GM23338 (cell line): ENCODE measurements at regions not wholly inside any gene's neighbourhood (a gene's known extent, or its start where the extent isn't known, plus 50 kb on each side); places are given as distances from the start of the nearest gene placed in this dataset.

Experiments used
- ATAC-seq: fragments of 200-7000 bp; cut with Tn5 transposase; 3 replicates; pipeline ENCODE4 v1.9.1; 2020
- DNase-seq: peaks from one replicate; pipeline ENCODE4 v3.0.0-alpha.2; 2015; ENCODE audit warnings: low spot score
- H2AFZ ChIP-seq: fragments of 200-600 bp; sonication (generic); 2 replicates; pipeline ENCODE4 v1.8.0; 2016; ENCODE audit warnings: antibody characterized with exemption, mild to moderate bottlenecking, moderate library complexity
- H3F3A ChIP-seq: fragments of 200-600 bp; sonication (generic); replicated peaks from 2 replicates; pipeline ENCODE4 v1.8.0; 2017; ENCODE audit warnings: antibody characterized with exemption, mixed run types, low read depth
- H3K27ac ChIP-seq: fragments of 200-600 bp; sonication (generic); 2 replicates; pipeline ENCODE4 v1.6.1; 2016; ENCODE audit warnings: low read depth
- H3K27me3 ChIP-seq: fragments of 200-600 bp; sonication (generic); 2 replicates; pipeline ENCODE4 v1.8.0; 2016; ENCODE audit warnings: mild to moderate bottlenecking, mixed run types, moderate library complexity; ENCODE audit not compliant: insufficient read depth
- H3K36me3 ChIP-seq: fragments of 200-600 bp; sonication (generic); 2 replicates; pipeline ENCODE4 v1.8.0; 2016; ENCODE audit warnings: mild to moderate bottlenecking; ENCODE audit not compliant: insufficient read depth
- H3K4me1 ChIP-seq: fragments of 200-600 bp; sonication (generic); 2 replicates; pipeline ENCODE4 v1.8.0; 2016; ENCODE audit warnings: mild to moderate bottlenecking, moderate library complexity; ENCODE audit not compliant: insufficient read depth
- H3K4me2 ChIP-seq: fragments of 200-600 bp; sonication (generic); 2 replicates; pipeline ENCODE4 v1.7.1; 2017; ENCODE audit warnings: mixed run types
- H3K4me3 ChIP-seq: fragments of 200-600 bp; sonication (generic); 2 replicates; pipeline ENCODE4 v1.6.1; 2016; ENCODE audit warnings: mixed run types
- H3K79me2 ChIP-seq: fragments of 200-600 bp; sonication (generic); replicated peaks from 2 replicates; pipeline ENCODE4 v1.8.0; 2017; ENCODE audit warnings: mild to moderate bottlenecking; ENCODE audit not compliant: insufficient read depth
- H3K9me2 ChIP-seq: fragments of 200-600 bp; sonication (generic); 2 replicates; pipeline ENCODE4 v1.8.0; 2017; ENCODE audit not compliant: insufficient read depth
- H4K20me1 ChIP-seq: fragments of 200-600 bp; sonication (generic); replicated peaks from 2 replicates; pipeline ENCODE4 v1.8.0; 2017; ENCODE audit warnings: mild to moderate bottlenecking; ENCODE audit not compliant: insufficient read depth
- H3K27ac Mint-ChIP-seq: 2 replicates; pipeline ENCODE4 v1.8.0; 2020; ENCODE audit warnings: inconsistent platforms, mild to moderate bottlenecking, moderate library complexity, mixed read lengths
- H3K27me3 Mint-ChIP-seq: 3 replicates; pipeline ENCODE4 v1.8.0; 2022; ENCODE audit warnings: low read depth, mild to moderate bottlenecking, moderate library complexity, mixed read lengths, inconsistent platforms; ENCODE audit not compliant: insufficient read depth, poor library complexity
- H3K36me3 Mint-ChIP-seq: 3 replicates; pipeline ENCODE4 v1.8.0; 2021; ENCODE audit warnings: low read depth, mild to moderate bottlenecking, inconsistent platforms, moderate library complexity, mixed read lengths
- H3K4me1 Mint-ChIP-seq: 3 replicates; pipeline ENCODE4 v1.8.0; 2020; ENCODE audit warnings: mild to moderate bottlenecking, inconsistent platforms, mixed read lengths
- H3K4me3 Mint-ChIP-seq: 3 replicates; pipeline ENCODE4 v1.8.0; 2021; ENCODE audit warnings: moderate library complexity, mild to moderate bottlenecking, inconsistent platforms, mixed read lengths
- H3K9me3 Mint-ChIP-seq: 3 replicates; pipeline ENCODE4 v1.8.0; 2020; ENCODE audit warnings: moderate library complexity, mild to moderate bottlenecking, inconsistent platforms, mixed read lengths
- CREB1 ChIP-seq: fragments of 250-450 bp; sonication (Bioruptor Pico); IDR thresholded peaks from 2 replicates; pipeline ENCODE4 v1.5.0; 2020; ENCODE audit warnings: low read depth, mild to moderate bottlenecking, moderate library complexity
- CTCF ChIP-seq, 2 experiments: fragments of 200-600 bp in 1 of 2; sonication (generic) in 1 of 2; conservative IDR thresholded peaks; 2 replicates each; pipeline versions ENCODE4 v1.5.1 to v1.6.1; 2016 to 2017; ENCODE audit warnings: antibody characterized with exemption in 2 of 2, low read depth in 2 of 2, mild to moderate bottlenecking in 2 of 2, moderate library complexity in 1 of 2
- ETS1 ChIP-seq: IDR thresholded peaks from 2 replicates; pipeline ENCODE4 v1.6.1; 2016; ENCODE audit warnings: antibody characterized with exemption
- EZH2 ChIP-seq: fragments of 200-600 bp; sonication (generic); IDR thresholded peaks from one replicate; pipeline ENCODE4 v1.8.0; 2017; ENCODE audit warnings: antibody characterized with exemption, mild to moderate bottlenecking, low read depth; ENCODE audit not compliant: unreplicated experiment
- ZNF114 ChIP-seq: fragments of 250-450 bp; sonication (Bioruptor Pico); IDR thresholded peaks from 2 replicates; pipeline ENCODE4 v1.5.0; 2020; ENCODE audit warnings: mild to moderate bottlenecking, moderate library complexity
- ZNF462 ChIP-seq: fragments of 250-450 bp; sonication (Bioruptor Pico); IDR thresholded peaks from 2 replicates; pipeline ENCODE4 v1.5.0; 2020; ENCODE audit warnings: mild to moderate bottlenecking, moderate library complexity

- no peak for TF ChIP-seq ZNF462
- TF ChIP-seq ZNF114 (CRISPR knock-in tag) = no peak
- no peak for TF ChIP-seq CTCF (conservative IDR thresholded peaks at IDR 0.05; ENCODE audit: low read depth in 2 of 2)
- no peak for TF ChIP-seq ETS1
These were observed 418.9 kb downstream of the KLF12 start (continued) for GRCh38 chr13:73715114-73715910.

- Histone ChIP-seq H3K27me3 (no peaks in the 10 kb centered on the region), H3K79me2 (no peaks in the 10 kb centered on the region), H3F3A (no peaks in the 10 kb centered on the region), H3K4me3 (no peak overlapping the region), H3K4me1 (peaks cover 8% of the 10 kb centered on the region), H2AFZ (no peak overlapping the region), H3K4me2 (no peak overlapping the region), H4K20me1 (no peaks in the 10 kb centered on the region), H3K27ac (no peak overlapping the region), H3K36me3 (no peaks in the 10 kb centered on the region), H3K9me2 (no peaks in the 10 kb centered on the region)
- TF ChIP-seq CREB1 (no peak), EZH2 (no peak)
- ATAC-seq = no peak
- no peak for DNase-seq
- peaks cover 31% of the 10 kb centered on the region; the same call in 2 of the 3 replicates for H3K4me1 Mint-ChIP-seq
- H3K27me3 Mint-ChIP-seq = no peaks in the 10 kb centered on the region
- H3K4me3 Mint-ChIP-seq = no peak overlapping the region
- no peaks in the 10 kb centered on the region for H3K9me3 Mint-ChIP-seq
- no peak overlapping the region for H3K27ac Mint-ChIP-seq
- H3K36me3 Mint-ChIP-seq = peaks cover 8% of the 10 kb centered on the region; the same call in 1 of the 3 replicates
These were observed 419.7 kb downstream of the KLF12 start for GRCh38 chr13:73714522-73714921.
